ENCODE measurements at regions not wholly inside any gene's neighbourhood (a gene's known extent, or its start where the extent isn't known, plus 50 kb on each side); places are given as distances from the start of the nearest gene placed in this dataset.

- no peak overlapping the region for H3K4me3 ChIP-seq
- no peak for ATAC-seq
- TF ChIP-seq CTCF (IDR thresholded peaks at IDR 0.05), result no peak
- no peaks in the 10 kb centered on the region for H3K4me1 ChIP-seq
- H3K36me3 ChIP-seq, result no peaks in the 10 kb centered on the region
- intact Hi-C loops (cut with DNase I), result no loop called here
- H3K27ac ChIP-seq, result no peak overlapping the region
- peaks cover 0 to 16% (median 0%) of the 10 kb centered on the region in 11 donors for H3K9me3 ChIP-seq
- 33 to 50% methylated on average over 1 of the region's 1 CpG for WGBS, 2 donors
- DNase-seq, result no peak
- no peaks in the 10 kb centered on the region for H3K27me3 ChIP-seq
Observed at GRCh38 chr2:220015576-220015975, 388.1 kb downstream of the SLC4A3 start.

- Histone ChIP-seq H3K27me3 (no peaks in the 10 kb centered on the region), H3K4me1 (no peaks in the 10 kb centered on the region), H3K9me3 (peaks cover 0 to 7% (median 0%) of the 10 kb centered on the region in 11 donors), H3K36me3 (no peaks in the 10 kb centered on the region), H3K27ac (no peak overlapping the region), H3K4me3 (no peak overlapping the region)
- intact Hi-C loops (cut with DNase I), result no loop called here
- no peak for TF ChIP-seq CTCF (IDR thresholded peaks at IDR 0.05)
- ATAC-seq, result no peak
- DNase-seq, result no peak
- WGBS, 2 donors, result 90% methylated on average over 1 of the region's 1 CpG
Observed at GRCh38 chr2:220025207-220025606, 397.8 kb downstream of the SLC4A3 start.

- Histone ChIP-seq H3K9me3 (peaks cover 0 to 2% (median 0%) of the 10 kb centered on the region in 11 donors), H3K27ac (no peak overlapping the region), H3K4me3 (no peak overlapping the region), H3K4me1 (no peaks in the 10 kb centered on the region), H3K27me3 (no peaks in the 10 kb centered on the region), H3K36me3 (no peaks in the 10 kb centered on the region)
- TF ChIP-seq CTCF (IDR thresholded peaks at IDR 0.05), result no peak
- DNase-seq (no peak), ATAC-seq (no peak)
- intact Hi-C loops (cut with DNase I), result no loop called here
- WGBS, 2 donors, result 47 to 99% methylated on average over 1 of the region's 1 CpG
Observed at GRCh38 chr2:220029013-220029412, 401.6 kb downstream of the SLC4A3 start.

GRCh38 chr2:220033546-220033945 lies 406.1 kb downstream of the SLC4A3 start:
- peaks cover 0 to 6% (median 0%) of the 10 kb centered on the region in 7 donors for H3K27me3 ChIP-seq
- H3K27ac ChIP-seq, result no peak overlapping the region
- H3K36me3 ChIP-seq, result no peaks in the 10 kb centered on the region
- DNase-seq (no peak), ATAC-seq (no peak)
- H3K4me1 ChIP-seq, result no peaks in the 10 kb centered on the region
- H3K4me3 ChIP-seq, result no peak overlapping the region
- 71 to 83% methylated on average over 1 of the region's 1 CpG for WGBS, 2 donors
- H3K9me3 ChIP-seq, result no peaks in the 10 kb centered on the region
- no peak for TF ChIP-seq CTCF (IDR thresholded peaks at IDR 0.05)
- intact Hi-C loops (cut with DNase I), result no loop called here

Measured in heart right ventricle (tissue), 16 donors.